Stomach (tissue), 4 donors: ENCODE measurements at regions not wholly inside any gene's neighbourhood (a gene's known extent, or its start where the extent isn't known, plus 50 kb on each side); places are given as distances from the start of the nearest gene placed in this dataset.

Source experiments
- CTCF ChIP-seq, 7 experiments: fragments of 450-650 bp in 4 of 7; fragments of 200-600 bp in 3 of 7; sonication (generic) in 3 of 7; IDR thresholded peaks; one replicate each; pipeline ENCODE4 v1.5.1; 2016 to 2019; ENCODE audit warnings: antibody characterized with exemption in 7 of 7, control low read depth in 2 of 7, mild to moderate bottlenecking in 1 of 7
- EP300 ChIP-seq: sonication (generic); formaldehyde crosslinking; IDR thresholded peaks from one replicate; pipeline ENCODE4 v1.6.1; 2017; ENCODE audit warnings: antibody characterized with exemption
- POLR2A ChIP-seq, 4 donors: fragments of 450-650 bp; IDR thresholded peaks; one replicate each; pipeline ENCODE4 v1.6.1; 2016; ENCODE audit warnings: antibody characterized with exemption in 4 of 4, control low read depth in 2 of 4, mild to moderate bottlenecking in 1 of 4, moderate library complexity in 1 of 4
- POLR2AphosphoS5 ChIP-seq, 3 donors: sonication (generic); formaldehyde crosslinking; IDR thresholded peaks; one replicate each; pipeline ENCODE4 v1.6.1; 2016; ENCODE audit warnings: antibody characterized with exemption in 3 of 3

DNA sequence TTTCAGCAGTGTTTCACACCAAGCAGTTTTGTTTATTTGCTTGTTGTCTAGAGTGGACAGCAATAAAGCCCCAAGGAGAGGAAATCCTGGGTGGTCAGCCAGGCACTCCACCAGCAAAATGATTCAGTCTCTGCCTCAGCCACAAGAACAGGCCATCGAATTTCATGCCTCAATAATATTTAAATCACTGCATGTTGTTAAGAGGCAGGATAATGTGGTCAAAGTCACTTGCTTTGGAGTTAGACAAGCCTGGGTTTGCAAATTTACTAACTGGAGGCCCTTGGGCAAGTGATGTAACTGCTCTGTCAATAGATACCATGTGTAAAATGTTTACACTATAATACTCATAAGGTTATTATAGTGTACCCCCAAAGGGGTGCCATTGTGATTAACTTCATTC, 349.6 kb downstream of the LMO4 start:
- no peak for TF ChIP-seq POLR2A (IDR thresholded peaks at IDR 0.05)
- TF ChIP-seq CTCF (IDR thresholded peaks at IDR 0.05), result no peak
- no peak for TF ChIP-seq POLR2AphosphoS5 (IDR thresholded peaks at IDR 0.05)
- no peak for TF ChIP-seq EP300
